GM12878 (cell line): ENCODE measurements at regions not wholly inside any gene's neighbourhood (a gene's known extent, or its start where the extent isn't known, plus 50 kb on each side); places are given as distances from the start of the nearest gene placed in this dataset.

Experiments
- ASH2L ChIP-seq: fragments of 300-600, 200-600 bp; sonication (generic); IDR thresholded peaks from 2 replicates; pipeline ENCODE4 v1.6.1; 2017; ENCODE audit warnings: low read depth, mild to moderate bottlenecking, borderline replicate concordance
- ATF3 ChIP-seq: IDR thresholded peaks from 2 replicates; pipeline ENCODE4 v1.6.1; 2011; ENCODE audit warnings: low read depth, mild to moderate bottlenecking, low read length, moderate library complexity, borderline replicate concordance; ENCODE audit errors: extremely low read depth
- CTCF ChIP-seq, 3 experiments: IDR thresholded peaks in 2 of 3; conservative IDR thresholded peaks in 1 of 3; 2 replicates each; pipeline ENCODE4 v1.5.1; 2011; ENCODE audit warnings: low read depth in 3 of 3, low read length in 3 of 3, mild to moderate bottlenecking in 3 of 3, control low read depth in 2 of 3, moderate library complexity in 2 of 3, inconsistent platforms in 1 of 3, mixed read lengths in 1 of 3; ENCODE audit not compliant: control insufficient read depth in 2 of 3, insufficient read depth in 1 of 3; ENCODE audit errors: extremely low read depth in 1 of 3
- EGR1 ChIP-seq, 2 experiments: IDR thresholded peaks; 1 replicate in 1 of 2; 2 replicates in 1 of 2; pipeline ENCODE4 v1.6.1; 2011 to 2012; ENCODE audit warnings: low read depth in 2 of 2, low read length in 2 of 2, borderline replicate concordance in 1 of 2, mild to moderate bottlenecking in 1 of 2, moderate library complexity in 1 of 2
- EZH2 ChIP-seq: IDR thresholded peaks from 2 replicates; pipeline ENCODE4 v1.6.1; 2012; ENCODE audit warnings: low read depth, mild to moderate bottlenecking, control low read depth, inconsistent platforms, low read length, borderline replicate concordance; ENCODE audit not compliant: control insufficient read depth
- GATAD2B ChIP-seq: fragments of 450-650 bp; conservative IDR thresholded peaks from 2 replicates; pipeline ENCODE4 v1.6.1; 2017; ENCODE audit warnings: low read depth, mild to moderate bottlenecking, moderate library complexity
- MAX ChIP-seq: IDR thresholded peaks from 2 replicates; pipeline ENCODE4 v1.6.1; 2012; ENCODE audit warnings: low read depth, low read length, improper control_type of control experiment
- PAX8 ChIP-seq: fragments of 450-650 bp; IDR thresholded peaks from 2 replicates; pipeline ENCODE4 v1.6.1; 2017; ENCODE audit warnings: mild to moderate bottlenecking, moderate library complexity
- POLR2A ChIP-seq: IDR thresholded peaks from 2 replicates; pipeline ENCODE4 v1.6.1; 2011; ENCODE audit warnings: low read depth, mild to moderate bottlenecking, low read length
- TF ChIP-seq, protein P1 (sequence below): IDR thresholded peaks from 2 replicates; pipeline ENCODE4 v1.6.1; 2011; ENCODE audit warnings: low read depth, low read length, improper control_type of control experiment, borderline replicate concordance

DNA sequence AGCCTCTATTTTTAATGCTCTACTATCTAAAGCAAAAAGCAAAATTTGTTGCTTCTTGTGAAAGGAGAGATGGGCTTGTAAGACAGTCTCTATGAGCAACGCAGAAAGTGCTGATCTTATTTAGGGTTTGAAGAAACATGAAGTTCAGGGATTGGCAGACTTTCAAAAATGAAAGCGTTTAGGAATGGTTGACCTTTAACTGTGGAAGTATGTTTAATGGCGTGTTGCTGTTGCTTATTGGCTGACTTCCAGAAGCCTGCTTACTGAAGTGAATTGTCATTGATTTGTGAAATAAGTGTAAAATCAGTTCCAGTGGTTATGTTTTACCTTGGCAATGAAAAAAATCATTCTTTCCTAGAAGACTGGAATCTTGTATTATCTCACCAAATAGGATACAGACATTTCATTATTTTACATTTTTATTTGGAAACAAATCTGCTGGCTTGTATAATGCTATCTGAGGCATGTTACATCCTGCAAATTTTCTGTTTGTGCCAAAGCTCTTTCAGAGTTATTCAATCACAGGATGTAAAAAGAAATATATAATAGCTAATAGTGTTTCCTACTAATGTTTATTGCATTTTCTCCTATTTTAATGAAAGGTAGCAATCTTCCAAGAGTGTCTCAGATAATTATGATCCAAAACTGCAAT, 221.3 kb upstream of the SLITRK6 start:
- no peak for TF ChIP-seq EZH2
- no peak for TF ChIP-seq CTCF (IDR thresholded peaks at IDR 0.05 in 2 of 3, conservative IDR thresholded peaks at IDR 0.05 in 1 of 3; ENCODE audit: control insufficient read depth in 2 of 3, extremely low read depth in 1 of 3, insufficient read depth in 1 of 3, low read depth in 3 of 3, low read length in 3 of 3)
- no peak for TF ChIP-seq POLR2A
- no peak for TF ChIP-seq ASH2L
- no peak for TF ChIP-seq GATAD2B
- TF ChIP-seq, protein P1, sequence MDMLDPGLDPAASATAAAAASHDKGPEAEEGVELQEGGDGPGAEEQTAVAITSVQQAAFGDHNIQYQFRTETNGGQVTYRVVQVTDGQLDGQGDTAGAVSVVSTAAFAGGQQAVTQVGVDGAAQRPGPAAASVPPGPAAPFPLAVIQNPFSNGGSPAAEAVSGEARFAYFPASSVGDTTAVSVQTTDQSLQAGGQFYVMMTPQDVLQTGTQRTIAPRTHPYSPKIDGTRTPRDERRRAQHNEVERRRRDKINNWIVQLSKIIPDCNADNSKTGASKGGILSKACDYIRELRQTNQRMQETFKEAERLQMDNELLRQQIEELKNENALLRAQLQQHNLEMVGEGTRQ = no peak
- no peak for TF ChIP-seq MAX
- no peak for TF ChIP-seq EGR1 (IDR thresholded peaks at IDR 0.05; ENCODE audit: borderline replicate concordance in 1 of 2, low read depth in 2 of 2, low read length in 2 of 2)
- no peak for TF ChIP-seq ATF3
- TF ChIP-seq PAX8 = no peak
